SH-SY5Y (cell line): ENCODE measurements at regions not wholly inside any gene's neighbourhood (a gene's known extent, or its start where the extent isn't known, plus 50 kb on each side); places are given as distances from the start of the nearest gene placed in this dataset.

ENCODE experiments used
- GATA2 ChIP-seq: IDR thresholded peaks from 2 replicates; pipeline ENCODE4 v1.6.1; 2011; ENCODE audit warnings: mild to moderate bottlenecking, low read depth, low read length
- GATA3 ChIP-seq: IDR thresholded peaks from 2 replicates; pipeline ENCODE4 v1.6.1; 2011; ENCODE audit warnings: low read depth, mild to moderate bottlenecking, low read length, moderate library complexity

DNA sequence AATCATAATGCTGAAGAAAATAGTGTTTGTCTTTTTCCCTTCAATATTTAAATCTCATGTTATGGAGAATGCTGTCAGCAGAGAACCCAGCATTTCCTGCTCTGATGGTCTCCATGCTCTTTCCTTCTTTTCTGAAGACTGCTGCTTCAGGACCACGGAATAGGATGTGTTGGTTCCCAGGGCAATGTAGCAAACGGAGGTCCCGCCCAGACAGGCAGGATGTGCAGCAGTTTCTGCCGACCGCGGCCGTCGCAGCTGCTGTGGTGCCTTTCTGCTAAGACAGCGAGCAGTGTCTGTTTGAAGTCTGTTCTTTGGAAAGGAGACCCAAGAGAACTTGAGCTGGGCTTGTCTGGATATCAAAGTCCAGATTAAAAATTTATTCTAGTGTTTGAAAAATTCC is 654.3 kb downstream of the CCDC171 start:
- TF ChIP-seq GATA2 (no peak), GATA3 (no peak)
